Endothelial cell of umbilical vein (primary cell): ENCODE measurements at regions not wholly inside any gene's neighbourhood (a gene's known extent, or its start where the extent isn't known, plus 50 kb on each side); places are given as distances from the start of the nearest gene placed in this dataset.

Experiments
- EZH2 ChIP-seq: IDR thresholded peaks from 2 replicates; pipeline ENCODE4 v1.6.1; 2012; ENCODE audit warnings: borderline replicate concordance, low read depth, mild to moderate bottlenecking, moderate library complexity, low read length, inconsistent platforms; ENCODE audit not compliant: severe bottlenecking
- FOS ChIP-seq: IDR thresholded peaks from 2 replicates; pipeline ENCODE4 v1.6.1; 2011; ENCODE audit warnings: mild to moderate bottlenecking, low read length, moderate library complexity, borderline replicate concordance; ENCODE audit not compliant: insufficient read depth
- JUN ChIP-seq: IDR thresholded peaks from 2 replicates; pipeline ENCODE4 v1.6.1; 2011; ENCODE audit warnings: borderline replicate concordance, low read depth; ENCODE audit not compliant: insufficient read length, insufficient read depth
- POLR2A ChIP-seq: IDR thresholded peaks from 2 replicates; pipeline ENCODE4 v1.6.1; 2012; ENCODE audit warnings: low read depth, mild to moderate bottlenecking, control low read depth, low read length
- POLR2AphosphoS5 ChIP-seq: IDR thresholded peaks from 2 replicates; pipeline ENCODE4 v1.6.1; 2012; ENCODE audit warnings: low read depth, mild to moderate bottlenecking, control low read depth, low read length, moderate library complexity; ENCODE audit not compliant: insufficient read depth
- TF ChIP-seq, protein P1 (sequence below), 2 donors: IDR thresholded peaks; 1 replicate in 1 of 2; 2 replicates in 1 of 2; pipeline ENCODE4 v1.5.1; 2011; ENCODE audit warnings: low read length in 2 of 2, mild to moderate bottlenecking in 2 of 2, moderate library complexity in 2 of 2, control low read depth in 1 of 2, inconsistent platforms in 1 of 2, low read depth in 1 of 2; ENCODE audit not compliant: insufficient read depth in 1 of 2; ENCODE audit errors: extremely low read depth in 1 of 2
- TF ChIP-seq, protein P2 (sequence below): IDR thresholded peaks from 2 replicates; pipeline ENCODE4 v1.6.1; 2011; ENCODE audit not compliant: insufficient read depth, insufficient read length

DNA sequence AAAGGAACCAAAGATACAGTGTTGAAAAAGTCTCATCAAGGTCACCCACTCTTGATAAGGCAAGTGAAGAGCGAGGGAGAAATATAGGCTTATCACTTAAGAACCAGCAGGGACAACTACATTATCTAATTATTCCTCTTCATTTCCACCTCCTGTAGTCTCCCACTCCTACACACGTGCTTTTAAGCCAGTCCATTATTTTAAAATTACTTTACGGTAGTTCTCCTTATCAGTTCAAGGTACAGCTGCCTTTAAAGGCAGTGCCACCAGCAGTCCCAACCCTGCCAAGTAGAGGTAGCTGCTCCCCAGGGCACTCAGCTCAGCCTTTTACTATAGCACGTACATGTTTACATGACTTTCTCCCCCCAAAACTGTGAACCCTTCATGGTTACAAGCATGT lies 161.5 kb upstream of the BLID start:
- TF ChIP-seq, protein P1, sequence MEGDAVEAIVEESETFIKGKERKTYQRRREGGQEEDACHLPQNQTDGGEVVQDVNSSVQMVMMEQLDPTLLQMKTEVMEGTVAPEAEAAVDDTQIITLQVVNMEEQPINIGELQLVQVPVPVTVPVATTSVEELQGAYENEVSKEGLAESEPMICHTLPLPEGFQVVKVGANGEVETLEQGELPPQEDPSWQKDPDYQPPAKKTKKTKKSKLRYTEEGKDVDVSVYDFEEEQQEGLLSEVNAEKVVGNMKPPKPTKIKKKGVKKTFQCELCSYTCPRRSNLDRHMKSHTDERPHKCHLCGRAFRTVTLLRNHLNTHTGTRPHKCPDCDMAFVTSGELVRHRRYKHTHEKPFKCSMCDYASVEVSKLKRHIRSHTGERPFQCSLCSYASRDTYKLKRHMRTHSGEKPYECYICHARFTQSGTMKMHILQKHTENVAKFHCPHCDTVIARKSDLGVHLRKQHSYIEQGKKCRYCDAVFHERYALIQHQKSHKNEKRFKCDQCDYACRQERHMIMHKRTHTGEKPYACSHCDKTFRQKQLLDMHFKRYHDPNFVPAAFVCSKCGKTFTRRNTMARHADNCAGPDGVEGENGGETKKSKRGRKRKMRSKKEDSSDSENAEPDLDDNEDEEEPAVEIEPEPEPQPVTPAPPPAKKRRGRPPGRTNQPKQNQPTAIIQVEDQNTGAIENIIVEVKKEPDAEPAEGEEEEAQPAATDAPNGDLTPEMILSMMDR (IDR thresholded peaks at IDR 0.05; ENCODE audit: extremely low read depth in 1 of 2, insufficient read depth in 1 of 2, low read depth in 1 of 2, low read length in 2 of 2) = no peak
- TF ChIP-seq POLR2AphosphoS5 (no peak), EZH2 (no peak), POLR2A (no peak), JUN (no peak), FOS (no peak)
- TF ChIP-seq, protein P2, sequence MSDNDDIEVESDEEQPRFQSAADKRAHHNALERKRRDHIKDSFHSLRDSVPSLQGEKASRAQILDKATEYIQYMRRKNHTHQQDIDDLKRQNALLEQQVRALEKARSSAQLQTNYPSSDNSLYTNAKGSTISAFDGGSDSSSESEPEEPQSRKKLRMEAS = no peak
